Gastroesophageal sphincter (tissue), 4 donors: ENCODE measurements at regions not wholly inside any gene's neighbourhood (a gene's known extent, or its start where the extent isn't known, plus 50 kb on each side); places are given as distances from the start of the nearest gene placed in this dataset.

ENCODE experiments used
- ATAC-seq: fragments of 150-250 bp; one replicate; pipeline ENCODE4 v1.9.1; 2016; ENCODE audit warnings: mild to moderate bottlenecking, moderate library complexity
- H3K27ac ChIP-seq, 4 donors: fragments of 200-600 bp; sonication (generic) in 3 of 4; 1 replicate in 3 of 4; 2 replicates in 1 of 4; pipeline ENCODE4 v1.5.1; 2016 to 2019
- H3K27me3 ChIP-seq: fragments of 200-600 bp; sonication (generic); one replicate; pipeline ENCODE4 v1.5.1; 2019
- H3K36me3 ChIP-seq, 2 donors: fragments of 200-600 bp; sonication (generic); one replicate each; pipeline ENCODE4 v1.5.1; 2019; ENCODE audit warnings: control low read depth in 1 of 2
- H3K4me1 ChIP-seq, 3 donors: fragments of 200-600 bp; sonication (generic); 1 replicate in 2 of 3; 2 replicates in 1 of 3; pipeline ENCODE4 v1.5.1; 2016 to 2019; ENCODE audit warnings: control low read depth in 2 of 3
- H3K4me3 ChIP-seq, 2 donors: fragments of 200-600 bp; sonication (generic); one replicate each; pipeline ENCODE4 v1.5.1; 2019; ENCODE audit warnings: mild to moderate bottlenecking in 1 of 2, moderate library complexity in 1 of 2
- H3K9me3 ChIP-seq, 3 donors: fragments of 200-600 bp; sonication (generic); one replicate each; pipeline ENCODE4 v1.5.1; 2017 to 2019; ENCODE audit warnings: control low read depth in 2 of 3
- CTCF ChIP-seq, 4 experiments: fragments of 200-600 bp in 2 of 4; fragments of 450-650 bp in 2 of 4; sonication (generic) in 1 of 4; IDR thresholded peaks; one replicate each; pipeline ENCODE4 v1.5.1; 2017 to 2019; ENCODE audit warnings: antibody characterized with exemption in 4 of 4, mild to moderate bottlenecking in 2 of 4, moderate library complexity in 2 of 4
- EP300 ChIP-seq: sonication (generic); formaldehyde crosslinking; IDR thresholded peaks from one replicate; pipeline ENCODE4 v1.6.1; 2017; ENCODE audit warnings: antibody characterized with exemption, mild to moderate bottlenecking
- POLR2A ChIP-seq, 2 donors: fragments of 450-650 bp; IDR thresholded peaks; one replicate each; pipeline ENCODE4 v1.6.1; 2017; ENCODE audit warnings: antibody characterized with exemption in 2 of 2, mild to moderate bottlenecking in 2 of 2, moderate library complexity in 1 of 2
- POLR2AphosphoS5 ChIP-seq: sonication (generic); formaldehyde crosslinking; IDR thresholded peaks from one replicate; pipeline ENCODE4 v1.6.1; 2017; ENCODE audit warnings: antibody characterized with exemption
- WGBS, 2 donors: methylation state at CpG; one replicate each; pipeline ENCODE4 v1.1.5; 2018; ENCODE audit warnings: low coverage in 1 of 2; 5-methylcytosine and 5-hydroxymethylcytosine counted together

- no peaks in the 10 kb centered on the region for H3K4me1 ChIP-seq
- no peak for ATAC-seq
- no peaks in the 10 kb centered on the region for H3K36me3 ChIP-seq
- no peak overlapping the region for H3K27ac ChIP-seq
- no peak overlapping the region for H3K4me3 ChIP-seq
- no peak for TF ChIP-seq POLR2AphosphoS5
- TF ChIP-seq EP300 = no peak
- TF ChIP-seq POLR2A (IDR thresholded peaks at IDR 0.05) = no peak
- TF ChIP-seq CTCF (IDR thresholded peaks at IDR 0.05) = no peak
- 75 to 76% methylated on average over 2 to 4 of the region's 4 CpGs for WGBS, 2 donors
- H3K9me3 ChIP-seq = no peaks in the 10 kb centered on the region
- no peaks in the 10 kb centered on the region for H3K27me3 ChIP-seq
These were observed 419.9 kb downstream of the HAO1 start for GRCh38 chr20:7520361-7520760.

DNA sequence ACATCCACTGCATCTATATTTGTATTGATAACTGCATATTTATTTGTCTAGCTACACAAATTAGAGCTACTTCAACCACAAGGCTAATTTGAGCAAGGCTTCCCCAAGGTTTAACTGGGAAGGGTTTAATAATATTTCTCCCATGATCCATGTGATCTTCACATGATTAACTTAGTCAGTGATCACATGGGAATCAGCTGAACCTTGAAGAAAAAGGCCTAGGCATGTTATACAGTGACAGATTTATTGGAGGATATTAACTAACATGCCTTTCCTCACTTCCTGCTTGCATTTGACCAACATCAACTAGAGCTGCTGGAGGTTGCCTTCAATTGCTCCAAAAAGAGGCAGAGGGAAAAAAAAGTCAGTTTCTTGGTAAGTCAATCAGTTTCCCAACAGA lies 417.0 kb downstream of the HAO1 start:
- no peak overlapping the region for H3K4me3 ChIP-seq
- no peaks in the 10 kb centered on the region for H3K27me3 ChIP-seq
- H3K36me3 ChIP-seq = no peaks in the 10 kb centered on the region
- H3K9me3 ChIP-seq = peaks cover 0 to 3% (median 0%) of the 10 kb centered on the region in 3 donors
- ATAC-seq = no peak
- no peaks in the 10 kb centered on the region for H3K4me1 ChIP-seq
- H3K27ac ChIP-seq = no peak overlapping the region
- TF ChIP-seq CTCF (IDR thresholded peaks at IDR 0.05) = no peak

DNA sequence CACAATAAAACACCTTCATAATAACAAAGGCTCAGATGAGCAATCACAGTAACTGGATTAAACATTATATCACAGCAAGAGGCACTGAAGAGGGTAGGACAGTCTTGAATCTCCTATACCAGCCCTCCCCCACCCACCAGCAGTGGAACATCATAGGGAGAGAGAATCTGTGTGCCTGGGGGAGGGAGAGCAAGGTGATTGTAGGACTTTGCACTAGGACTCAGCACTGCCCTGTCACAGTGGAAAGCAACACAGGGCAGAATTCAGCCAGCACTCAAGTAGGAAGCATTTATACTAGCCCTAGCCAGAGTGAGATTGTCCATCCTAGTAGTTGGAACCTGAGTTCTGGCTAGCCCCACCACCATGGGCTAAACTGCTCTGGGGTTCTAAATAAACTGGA lies 400.2 kb downstream of the HAO1 start:
- ATAC-seq = no peak
- Histone ChIP-seq H3K9me3 (no peaks in the 10 kb centered on the region), H3K27me3 (no peaks in the 10 kb centered on the region), H3K4me1 (no peaks in the 10 kb centered on the region), H3K4me3 (no peak overlapping the region), H3K36me3 (no peaks in the 10 kb centered on the region), H3K27ac (no peak overlapping the region)
- no peak for TF ChIP-seq POLR2A (IDR thresholded peaks at IDR 0.05)

DNA sequence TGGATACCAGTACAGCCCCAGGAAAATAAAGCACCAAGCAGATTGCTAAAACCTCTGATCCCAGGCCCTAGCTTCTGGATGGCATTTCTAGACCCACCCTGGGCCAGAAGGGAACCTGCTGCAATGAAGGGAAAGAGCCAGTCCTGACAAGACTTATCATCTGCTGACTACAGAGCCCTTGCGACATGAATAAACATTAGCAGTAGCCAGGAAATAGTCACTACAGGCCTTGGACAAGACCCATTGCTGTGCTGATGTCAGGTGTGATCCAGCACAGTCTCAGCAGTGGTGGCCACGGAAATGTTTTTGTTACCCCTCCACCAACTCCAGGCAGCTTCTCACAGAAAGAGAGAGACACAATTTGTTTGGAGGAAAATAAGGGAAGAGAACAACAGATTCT lies 399.3 kb downstream of the HAO1 start:
- Histone ChIP-seq H3K27ac (no peak overlapping the region), H3K4me3 (no peak overlapping the region), H3K4me1 (no peaks in the 10 kb centered on the region), H3K36me3 (no peaks in the 10 kb centered on the region), H3K27me3 (no peaks in the 10 kb centered on the region), H3K9me3 (no peaks in the 10 kb centered on the region)
- TF ChIP-seq POLR2A (IDR thresholded peaks at IDR 0.05) = no peak
- TF ChIP-seq CTCF (IDR thresholded peaks at IDR 0.05) = no peak
- no peak for TF ChIP-seq POLR2AphosphoS5
- no peak for TF ChIP-seq EP300
- 40 to 88% methylated on average over 1 of the region's 2 CpGs for WGBS, 2 donors
- no peak for ATAC-seq

GRCh38 chr20:7571101-7571500 lies 369.2 kb downstream of the HAO1 start:
- no peak overlapping the region for H3K27ac ChIP-seq
- no peak for ATAC-seq

More at GRCh38 chr20:7571101-7571500, 369.2 kb downstream of the HAO1 start:
- no peak overlapping the region for H3K4me3 ChIP-seq
- TF ChIP-seq EP300 (no peak), POLR2A (IDR thresholded peaks at IDR 0.05) (no peak), CTCF (IDR thresholded peaks at IDR 0.05) (no peak), POLR2AphosphoS5 (no peak)
- H3K9me3 ChIP-seq = no peaks in the 10 kb centered on the region
- no peaks in the 10 kb centered on the region for H3K36me3 ChIP-seq
- 49 to 66% methylated on average over 3 of the region's 3 CpGs for WGBS, 2 donors
- H3K4me1 ChIP-seq = no peaks in the 10 kb centered on the region
- H3K27me3 ChIP-seq = no peaks in the 10 kb centered on the region
